Liver (tissue), 3 donors: ENCODE measurements at regions not wholly inside any gene's neighbourhood (a gene's known extent, or its start where the extent isn't known, plus 50 kb on each side); places are given as distances from the start of the nearest gene placed in this dataset.

Experiments
- GABPA ChIP-seq, 2 donors: IDR thresholded peaks in 1 of 2; conservative IDR thresholded peaks in 1 of 2; 2 replicates each; pipeline ENCODE4 v1.6.1; 2016; ENCODE audit warnings: antibody characterized with exemption in 2 of 2, mild to moderate bottlenecking in 1 of 2, moderate library complexity in 1 of 2
- JUND ChIP-seq, 2 donors: IDR thresholded peaks; 2 replicates each; pipeline ENCODE4 v1.6.1; 2016; ENCODE audit warnings: antibody characterized with exemption in 2 of 2
- REST ChIP-seq: IDR thresholded peaks from 2 replicates; pipeline ENCODE4 v1.6.1; 2016; ENCODE audit warnings: antibody characterized with exemption, mild to moderate bottlenecking
- TF ChIP-seq, protein P1 (sequence below): fragments of 150-350 bp; IDR thresholded peaks from 2 replicates; pipeline ENCODE4 v1.5.1; 2017; ENCODE audit warnings: improper control_type of control experiment, low read depth, low read length; ENCODE audit not compliant: missing input control
- donor health status: healthy.
- donor health status: healthy.

- TF ChIP-seq JUND (IDR thresholded peaks at IDR 0.05) = no peak
- TF ChIP-seq, protein P1, sequence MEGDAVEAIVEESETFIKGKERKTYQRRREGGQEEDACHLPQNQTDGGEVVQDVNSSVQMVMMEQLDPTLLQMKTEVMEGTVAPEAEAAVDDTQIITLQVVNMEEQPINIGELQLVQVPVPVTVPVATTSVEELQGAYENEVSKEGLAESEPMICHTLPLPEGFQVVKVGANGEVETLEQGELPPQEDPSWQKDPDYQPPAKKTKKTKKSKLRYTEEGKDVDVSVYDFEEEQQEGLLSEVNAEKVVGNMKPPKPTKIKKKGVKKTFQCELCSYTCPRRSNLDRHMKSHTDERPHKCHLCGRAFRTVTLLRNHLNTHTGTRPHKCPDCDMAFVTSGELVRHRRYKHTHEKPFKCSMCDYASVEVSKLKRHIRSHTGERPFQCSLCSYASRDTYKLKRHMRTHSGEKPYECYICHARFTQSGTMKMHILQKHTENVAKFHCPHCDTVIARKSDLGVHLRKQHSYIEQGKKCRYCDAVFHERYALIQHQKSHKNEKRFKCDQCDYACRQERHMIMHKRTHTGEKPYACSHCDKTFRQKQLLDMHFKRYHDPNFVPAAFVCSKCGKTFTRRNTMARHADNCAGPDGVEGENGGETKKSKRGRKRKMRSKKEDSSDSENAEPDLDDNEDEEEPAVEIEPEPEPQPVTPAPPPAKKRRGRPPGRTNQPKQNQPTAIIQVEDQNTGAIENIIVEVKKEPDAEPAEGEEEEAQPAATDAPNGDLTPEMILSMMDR = no peak
- TF ChIP-seq GABPA (IDR thresholded peaks at IDR 0.05 in 1 of 2, conservative IDR thresholded peaks at IDR 0.05 in 1 of 2) = no peak
- TF ChIP-seq REST = no peak
These were observed 216.4 kb upstream of the AFF2 start for GRCh38 chrX:148284056-148284455.
